ENCODE measurements at regions not wholly inside any gene's neighbourhood (a gene's known extent, or its start where the extent isn't known, plus 50 kb on each side); places are given as distances from the start of the nearest gene placed in this dataset.

- POLR2A ChIA-PET: no interaction called here
- DNase-seq (ENCODE audit: low read depth, low spot score): no peak
- CTCF ChIA-PET: interaction anchor here (0.6 to 11.1 kb wide), 9 partner anchors 10 to 277 kb away, joined by 3 to 149 read pairs (median 3); no protein-coding TSS in a partner anchor
- no peak for TF ChIP-seq CTCF (IDR thresholded peaks at IDR 0.05; ENCODE audit: insufficient read depth, low read length, missing control alignments)
- no peak overlapping the region for H3K4me3 ChIP-seq (ENCODE audit: low read depth, low read length)
These were observed 88.0 kb upstream of the ELOVL5 start for GRCh38 chr6:53436526-53437303.

GRCh38 chr6:53433951-53434285 is 85.2 kb upstream of the ELOVL5 start:
- DNase-seq (ENCODE audit: low read depth, low spot score): no peak
- H3K4me3 ChIP-seq (ENCODE audit: low read depth, low read length): no peak overlapping the region
- ChIA-PET CTCF (interaction anchor here (3.7 to 11.1 kb wide), 2 partner anchors 260 to 265 kb away, joined by 9 to 149 read pairs; no protein-coding TSS in a partner anchor), POLR2A (no interaction called here)
- no peak for TF ChIP-seq CTCF (IDR thresholded peaks at IDR 0.05; ENCODE audit: insufficient read depth, low read length, missing control alignments)

GRCh38 chr6:53433261-53433950 is 84.7 kb upstream of the ELOVL5 start:
- DNase-seq (ENCODE audit: low read depth, low spot score): no peak
- ChIA-PET CTCF (interaction anchor here (3.7 to 11.1 kb wide), 2 partner anchors 260 to 265 kb away, joined by 9 to 149 read pairs; no protein-coding TSS in a partner anchor), POLR2A (no interaction called here)
- no peak overlapping the region for H3K4me3 ChIP-seq (ENCODE audit: low read depth, low read length)
- no peak for TF ChIP-seq CTCF (IDR thresholded peaks at IDR 0.05; ENCODE audit: insufficient read depth, low read length, missing control alignments)

GRCh38 chr6:53432318-53433161 is 83.8 kb upstream of the ELOVL5 start:
- no peak overlapping the region for H3K4me3 ChIP-seq (ENCODE audit: low read depth, low read length)
- POLR2A ChIA-PET: no interaction called here
- no peak for DNase-seq (ENCODE audit: low read depth, low spot score)
- TF ChIP-seq CTCF (IDR thresholded peaks at IDR 0.05; ENCODE audit: insufficient read depth, low read length, missing control alignments): no peak
- CTCF ChIA-PET: interaction anchor here (0.8 to 11.1 kb wide), 3 partner anchors 52 to 264 kb away, joined by 3 to 149 read pairs (median 9); no protein-coding TSS in a partner anchor

GRCh38 chr6:53431704-53432103 is 83.0 kb upstream of the ELOVL5 start:
- H3K4me3 ChIP-seq (ENCODE audit: low read depth, low read length): no peak overlapping the region
- ChIA-PET POLR2A (no interaction called here), CTCF (interaction anchor here (0.8 to 11.1 kb wide), 2 partner anchors 53 to 258 kb away, joined by 3 to 149 read pairs; no protein-coding TSS in a partner anchor)
- no peak for TF ChIP-seq CTCF (IDR thresholded peaks at IDR 0.05; ENCODE audit: insufficient read depth, low read length, missing control alignments)
- DNase-seq (ENCODE audit: low read depth, low spot score): no peak
